SIG-M5 (cell line): ENCODE measurements at regions not wholly inside any gene's neighbourhood (a gene's known extent, or its start where the extent isn't known, plus 50 kb on each side); places are given as distances from the start of the nearest gene placed in this dataset.

ENCODE experiments used
- DNase-seq: peaks from one replicate; lab custom pipeline; 2025; lab: John Stamatoyannopoulos, UW

GRCh38 chr5:116681334-116682013, 106.9 kb upstream of the SEMA6A start:
- DNase-seq = no peak

DNA sequence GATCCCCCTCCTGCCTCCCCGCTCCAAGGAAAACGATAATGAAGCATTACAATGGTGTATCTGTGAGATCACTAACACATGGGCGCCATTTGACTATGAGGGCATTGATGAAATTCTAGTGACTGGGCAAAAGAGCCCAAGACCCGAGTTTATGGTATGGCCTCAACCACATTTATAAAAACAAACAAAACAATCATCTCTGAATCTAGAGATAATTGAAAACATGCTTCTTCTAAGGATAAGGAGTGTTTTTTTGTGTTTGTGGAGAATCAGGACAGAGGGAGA, 100.9 kb upstream of the SEMA6A start:
- no peak for DNase-seq

- no peak for DNase-seq
Measured at GRCh38 chr5:116674881-116675625, 100.4 kb upstream of the SEMA6A start.

- DNase-seq = no peak
Measured at GRCh38 chr5:116673453-116673852, 98.8 kb upstream of the SEMA6A start.

- DNase-seq = no peak
Measured at GRCh38 chr5:116672203-116672602, 97.6 kb upstream of the SEMA6A start.

- DNase-seq = no peak
Measured at GRCh38 chr5:116671211-116671736, 96.7 kb upstream of the SEMA6A start.

- DNase-seq = no peak
Measured at GRCh38 chr5:116669261-116670031, 94.8 kb upstream of the SEMA6A start.

GRCh38 chr5:116668390-116668789, 93.8 kb upstream of the SEMA6A start:
- no peak for DNase-seq

DNA sequence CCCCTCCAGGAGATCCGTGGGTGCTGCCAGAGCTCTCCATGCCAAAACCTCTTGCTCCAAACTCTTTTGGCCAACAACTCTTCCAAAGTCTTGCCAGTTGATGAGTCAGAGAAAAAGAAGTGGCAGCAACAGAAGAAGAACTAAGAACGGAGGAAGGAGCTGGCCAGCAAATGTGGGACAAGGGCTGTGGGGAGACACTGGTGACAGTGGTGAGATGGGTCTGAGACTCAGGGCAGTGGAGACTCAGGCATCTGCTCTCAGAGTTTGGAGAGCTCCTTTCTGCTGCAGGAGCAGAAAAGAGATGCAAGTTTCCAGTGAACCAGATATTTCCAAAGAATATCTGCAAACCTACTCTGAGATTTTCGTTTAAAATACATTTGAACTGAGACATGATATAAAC, 92.3 kb upstream of the SEMA6A start:
- DNase-seq = no peak

DNA sequence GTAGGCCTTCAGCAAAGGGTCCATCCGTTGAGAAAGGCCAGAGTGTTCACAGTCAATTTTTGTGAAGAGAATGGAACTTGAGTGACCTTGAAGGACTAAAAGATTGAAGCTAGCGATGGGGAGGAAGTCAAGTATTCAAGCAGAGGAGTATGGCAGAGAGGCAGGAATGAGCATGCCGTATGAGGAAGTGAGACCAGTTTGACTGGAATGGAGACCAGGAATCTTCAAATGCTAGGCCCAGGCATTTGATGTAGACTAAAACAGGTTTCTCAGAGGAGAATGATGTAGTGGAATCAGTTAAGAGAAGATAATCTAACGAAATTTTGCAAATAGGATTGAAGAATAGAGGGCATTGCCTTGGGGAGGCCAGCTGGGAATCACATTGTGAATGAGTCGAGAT, 90.4 kb upstream of the SEMA6A start:
- DNase-seq = no peak

- no peak for DNase-seq
Measured at GRCh38 chr5:116663081-116663480, 88.5 kb upstream of the SEMA6A start.

- DNase-seq = no peak
Measured at GRCh38 chr5:116661419-116661818, 86.8 kb upstream of the SEMA6A start.

GRCh38 chr5:116660929-116661328, 86.3 kb upstream of the SEMA6A start:
- no peak for DNase-seq

DNA sequence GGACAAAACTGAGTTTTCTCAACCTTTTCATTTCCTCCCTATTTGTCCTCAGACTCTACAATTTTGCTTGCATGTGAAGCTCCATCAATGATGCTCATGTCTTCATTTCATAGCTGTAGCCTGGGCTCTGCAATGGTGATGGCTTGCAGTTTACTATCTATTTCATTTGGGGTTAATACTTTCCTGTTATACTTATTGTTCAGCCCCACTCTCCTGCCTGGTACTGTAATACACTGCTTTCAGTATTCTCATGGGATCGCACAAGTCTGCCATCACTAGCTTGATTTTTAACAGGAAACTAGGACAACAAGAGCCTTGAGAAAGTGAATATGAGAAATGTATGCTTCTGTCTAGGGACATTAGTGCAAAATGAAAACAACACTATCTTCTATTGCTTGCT, 84.2 kb upstream of the SEMA6A start:
- no peak for DNase-seq

- no peak for DNase-seq
Measured at GRCh38 chr5:116658141-116658540, 83.5 kb upstream of the SEMA6A start.

DNA sequence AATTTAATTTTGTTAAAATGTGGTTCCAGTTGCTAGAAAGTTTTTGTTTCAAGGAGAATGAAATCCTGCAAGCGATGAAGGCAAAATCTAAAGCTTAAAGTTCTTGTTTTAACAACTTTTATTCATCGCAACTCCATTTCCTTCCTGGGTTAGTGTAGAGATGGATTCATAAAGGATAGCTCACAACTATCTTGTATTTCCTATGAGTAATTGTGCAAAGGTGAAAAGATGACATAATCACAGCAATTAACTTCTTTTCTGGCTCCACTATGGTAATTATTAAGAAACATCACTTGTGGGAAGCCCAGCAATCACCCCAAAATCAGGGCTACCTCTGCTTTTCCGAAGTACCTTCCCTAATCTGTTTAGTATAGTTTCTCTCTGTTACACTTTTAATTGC, 80.8 kb upstream of the SEMA6A start:
- DNase-seq = no peak

- no peak for DNase-seq
Measured at GRCh38 chr5:116654925-116655324, 80.3 kb upstream of the SEMA6A start.

DNA sequence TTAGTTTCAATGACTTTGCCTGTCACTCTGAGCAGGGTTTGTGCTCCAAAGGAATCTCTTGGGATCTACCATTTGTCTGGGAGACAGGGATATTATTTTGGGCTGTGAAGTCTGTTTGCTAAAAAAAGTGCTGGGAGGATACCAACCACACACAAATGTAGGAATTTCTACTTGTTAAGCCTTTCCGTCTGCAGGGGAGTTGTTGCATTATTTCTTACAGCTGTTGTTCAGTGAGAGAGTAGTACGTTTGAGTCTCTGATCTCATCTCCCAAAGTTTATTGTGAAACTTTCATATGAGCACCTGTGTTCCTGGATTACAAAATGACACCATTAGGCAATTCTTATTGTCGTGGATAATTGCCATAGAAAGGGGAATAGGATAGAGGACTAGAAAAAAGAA, 78.3 kb upstream of the SEMA6A start:
- DNase-seq = no peak

- DNase-seq = no peak
Measured at GRCh38 chr5:116652196-116652729, 77.6 kb upstream of the SEMA6A start.

GRCh38 chr5:116651653-116652052, 77.0 kb upstream of the SEMA6A start:
- no peak for DNase-seq

DNA sequence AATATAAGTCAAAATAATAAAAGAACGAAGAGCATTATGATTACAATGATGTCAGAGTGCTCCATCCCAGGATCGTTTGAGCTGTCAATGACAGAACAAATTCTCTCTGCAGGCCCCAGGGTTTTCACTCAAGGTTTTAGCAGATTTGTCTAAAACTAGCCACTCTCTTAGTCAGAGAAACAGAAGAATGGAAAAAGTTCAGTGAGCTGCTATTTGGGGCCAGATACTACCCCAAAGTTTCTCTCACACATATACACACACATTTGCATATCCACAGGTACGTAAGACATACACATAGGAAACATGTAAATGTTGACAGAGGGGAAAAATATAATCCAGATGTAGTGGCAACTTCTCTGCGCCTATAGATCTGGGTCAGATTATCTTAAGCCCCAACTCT, 76.3 kb upstream of the SEMA6A start:
- no peak for DNase-seq

- DNase-seq = no peak
Measured at GRCh38 chr5:116650544-116650943, 75.9 kb upstream of the SEMA6A start.
